ENCODE measurements at regions not wholly inside any gene's neighbourhood (a gene's known extent, or its start where the extent isn't known, plus 50 kb on each side); places are given as distances from the start of the nearest gene placed in this dataset.

DNA sequence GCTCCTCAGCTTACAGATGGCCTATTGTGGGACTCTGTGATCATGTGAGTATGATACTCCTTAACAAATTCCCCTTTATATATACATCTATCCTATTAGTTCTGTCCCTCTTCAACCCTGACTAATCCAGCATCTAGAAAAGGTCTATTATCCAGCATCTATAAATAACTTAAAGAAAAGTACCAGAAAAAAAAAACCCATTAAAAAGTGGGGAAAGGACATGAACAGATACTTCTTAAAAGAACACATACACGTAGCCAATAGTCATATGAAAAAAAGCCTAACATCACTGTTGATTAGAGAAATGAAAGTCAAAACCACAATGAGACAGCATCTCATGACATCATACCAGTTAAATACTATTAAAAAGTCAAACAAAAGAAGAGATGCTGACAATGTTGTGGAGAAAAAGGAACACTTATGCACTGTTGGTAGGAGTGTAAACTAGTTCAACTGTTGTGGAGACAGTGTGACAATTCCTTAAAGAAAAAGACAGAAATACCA lies 549.5 kb upstream of the GRM3 start:
- TF ChIP-seq, protein P1, sequence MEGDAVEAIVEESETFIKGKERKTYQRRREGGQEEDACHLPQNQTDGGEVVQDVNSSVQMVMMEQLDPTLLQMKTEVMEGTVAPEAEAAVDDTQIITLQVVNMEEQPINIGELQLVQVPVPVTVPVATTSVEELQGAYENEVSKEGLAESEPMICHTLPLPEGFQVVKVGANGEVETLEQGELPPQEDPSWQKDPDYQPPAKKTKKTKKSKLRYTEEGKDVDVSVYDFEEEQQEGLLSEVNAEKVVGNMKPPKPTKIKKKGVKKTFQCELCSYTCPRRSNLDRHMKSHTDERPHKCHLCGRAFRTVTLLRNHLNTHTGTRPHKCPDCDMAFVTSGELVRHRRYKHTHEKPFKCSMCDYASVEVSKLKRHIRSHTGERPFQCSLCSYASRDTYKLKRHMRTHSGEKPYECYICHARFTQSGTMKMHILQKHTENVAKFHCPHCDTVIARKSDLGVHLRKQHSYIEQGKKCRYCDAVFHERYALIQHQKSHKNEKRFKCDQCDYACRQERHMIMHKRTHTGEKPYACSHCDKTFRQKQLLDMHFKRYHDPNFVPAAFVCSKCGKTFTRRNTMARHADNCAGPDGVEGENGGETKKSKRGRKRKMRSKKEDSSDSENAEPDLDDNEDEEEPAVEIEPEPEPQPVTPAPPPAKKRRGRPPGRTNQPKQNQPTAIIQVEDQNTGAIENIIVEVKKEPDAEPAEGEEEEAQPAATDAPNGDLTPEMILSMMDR (IDR thresholded peaks at IDR 0.05; ENCODE audit: insufficient read depth, low read length) = no peak
- no peak for TF ChIP-seq GABPA (IDR thresholded peaks at IDR 0.05; ENCODE audit: low read depth)

Data from HL-60 (cell line).